Activated CD4-positive, CD25-positive, alpha-beta regulatory T cell treated with anti-CD3 and anti-CD28 coated beads, Interleukin-2, amount 50 U/mL, for 72 hours (primary cell): ENCODE measurements at regions not wholly inside any gene's neighbourhood (a gene's known extent, or its start where the extent isn't known, plus 50 kb on each side); places are given as distances from the start of the nearest gene placed in this dataset.
"Not testable (repeated sequence)": the region's sequence is repeated elsewhere in the genome, so short reads cannot be mapped to it uniquely, and the experiment has no call there.

ENCODE experiments used
- DNase-seq: peaks from one replicate; pipeline ENCODE4 v3.0.0; 2021

GRCh38 chr2:239558661-239559060 lies 157.8 kb upstream of the HDAC4 start:
- DNase-seq: peak; percentile 17

- DNase-seq: no peak
These were observed 156.7 kb upstream of the HDAC4 start for GRCh38 chr2:239557516-239557915.

DNA sequence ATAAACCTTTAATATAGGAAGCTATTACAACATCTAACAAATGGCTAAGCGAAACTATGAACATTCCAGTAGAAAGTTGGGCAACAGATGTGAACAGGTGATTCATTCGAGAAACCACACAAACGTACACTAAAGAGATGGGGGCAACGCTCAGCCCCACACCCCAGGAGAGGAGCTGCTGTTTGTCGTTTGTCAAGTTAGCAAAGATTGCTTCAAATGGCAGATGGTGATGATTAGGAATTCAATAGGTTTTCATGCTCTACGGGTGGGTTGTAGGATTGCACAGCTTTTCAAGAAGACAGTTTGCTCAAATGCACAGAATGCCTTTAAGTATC lies 154.7 kb upstream of the HDAC4 start:
- DNase-seq: no peak

- no peak for DNase-seq
These were observed 154.1 kb upstream of the HDAC4 start for GRCh38 chr2:239554766-239555570.

DNA sequence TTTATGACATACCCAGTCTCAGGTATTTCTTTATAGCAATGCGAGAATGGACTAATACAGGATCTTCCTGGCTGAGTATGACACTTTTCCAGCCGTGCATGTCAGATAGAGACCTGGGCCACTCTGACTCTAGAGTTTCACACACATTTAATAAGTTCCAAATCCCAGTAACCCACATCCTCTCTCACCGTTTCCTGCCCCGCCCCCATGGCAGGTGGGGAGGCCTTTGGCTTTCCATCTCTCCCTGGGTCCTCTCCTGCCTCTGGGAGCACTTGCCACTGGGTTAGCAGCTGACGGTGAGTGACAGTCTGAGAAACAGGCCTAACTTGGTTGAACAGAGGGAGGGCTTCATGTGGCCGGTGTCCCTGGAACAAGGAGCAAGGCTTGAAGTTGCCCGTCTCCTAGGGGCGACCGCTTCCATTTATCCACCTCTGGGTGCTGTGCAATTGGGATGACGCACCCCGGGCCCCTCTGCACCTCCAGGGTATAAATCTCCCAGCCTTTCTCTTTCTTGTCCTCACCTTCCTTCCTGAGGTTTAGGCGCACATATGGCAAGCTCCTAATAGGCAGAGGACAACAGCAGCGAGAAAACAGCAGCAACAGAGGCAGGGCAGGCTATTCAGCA lies 152.7 kb upstream of the HDAC4 start:
- DNase-seq: no peak

DNA sequence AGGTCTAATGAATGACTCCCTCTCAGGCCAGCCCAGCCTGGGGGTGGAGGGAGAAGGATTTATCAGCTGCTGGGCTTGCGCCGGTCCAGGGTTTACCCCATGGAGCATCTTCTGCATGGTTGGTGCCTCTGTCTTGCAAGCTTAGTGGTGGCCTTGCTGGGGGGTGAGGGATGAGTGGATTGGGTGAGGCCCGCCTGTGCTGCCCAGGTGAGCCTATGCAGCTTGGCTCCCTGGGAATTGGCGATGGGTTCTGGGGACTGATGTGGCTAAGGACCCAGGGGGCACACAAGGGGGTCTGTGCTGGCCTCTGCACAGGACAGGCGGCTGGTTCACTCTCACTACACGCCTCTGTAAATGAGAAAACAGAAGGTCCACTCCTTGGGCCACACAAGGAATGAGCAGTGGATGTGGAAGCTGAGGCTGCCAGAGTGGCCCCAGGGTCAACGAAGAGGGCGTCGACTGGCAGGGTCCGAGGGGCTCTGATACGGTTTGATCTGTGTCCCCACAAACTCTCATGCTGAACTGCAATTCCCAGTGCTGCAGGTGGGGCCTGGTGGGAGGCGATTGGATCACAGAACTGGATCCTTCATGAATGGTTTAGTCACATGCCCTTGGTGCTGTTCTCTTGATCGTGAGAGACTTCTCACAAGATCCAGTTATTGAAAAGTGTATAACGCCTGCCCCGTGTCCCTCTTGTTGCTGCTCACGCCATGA lies 151.6 kb upstream of the HDAC4 start:
- no peak for DNase-seq

DNA sequence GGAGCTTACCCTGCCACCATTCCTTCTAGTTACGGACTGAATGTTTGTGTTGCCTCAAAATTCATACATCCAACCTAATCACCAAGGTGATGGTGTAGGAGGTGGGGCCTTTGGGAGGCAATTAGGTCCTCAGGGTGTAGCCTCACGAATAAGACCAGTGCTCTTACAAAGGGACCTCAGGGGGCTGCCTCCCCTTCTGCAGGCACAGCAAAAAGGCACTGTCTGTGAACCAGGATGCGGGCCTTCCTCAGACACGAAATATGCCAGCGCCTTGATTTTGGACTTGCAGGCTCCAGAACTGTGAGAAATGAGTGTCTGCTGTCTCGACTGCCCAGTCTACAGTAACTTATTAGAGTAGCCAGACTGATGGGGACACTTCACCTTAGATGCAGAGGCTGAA lies 150.4 kb upstream of the HDAC4 start:
- no peak for DNase-seq

- DNase-seq: no peak
These were observed 149.5 kb upstream of the HDAC4 start for GRCh38 chr2:239550357-239550756.

- DNase-seq: peak; percentile 20
These were observed 149.0 kb upstream of the HDAC4 start for GRCh38 chr2:239549711-239550255.

DNA sequence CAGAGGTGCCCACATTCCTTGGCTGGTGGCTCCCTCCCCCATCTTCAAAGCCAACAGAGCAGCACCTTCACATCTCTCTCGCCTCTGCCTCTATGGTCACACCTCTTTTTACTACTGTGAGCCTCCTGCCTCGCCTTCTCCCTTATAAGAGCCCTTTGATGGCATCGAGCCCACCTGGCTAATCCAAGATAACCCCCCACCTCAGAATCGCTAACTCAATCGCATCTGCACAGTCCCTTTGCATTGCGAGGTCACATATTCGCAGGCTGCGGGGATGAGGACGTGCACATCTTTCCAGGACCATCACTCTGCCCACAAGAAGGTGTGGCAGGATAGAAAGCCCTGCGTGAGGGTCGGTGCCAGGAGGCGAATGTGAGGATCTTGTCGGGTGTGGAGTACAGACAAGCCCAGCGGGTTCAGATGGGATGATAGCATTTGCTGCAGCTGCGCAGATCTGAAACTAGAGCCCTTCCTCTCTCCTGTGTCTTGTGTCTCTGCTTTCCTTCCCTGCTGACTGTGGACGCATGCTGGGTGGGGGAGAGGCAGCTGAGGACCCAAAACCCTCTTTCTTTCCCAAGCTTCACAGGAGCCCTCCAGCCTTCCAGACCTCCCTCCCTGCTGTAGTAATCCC lies 148.3 kb upstream of the HDAC4 start:
- DNase-seq: no peak

- DNase-seq: peak; percentile 59
These were observed 147.6 kb upstream of the HDAC4 start for GRCh38 chr2:239548451-239548871.

DNA sequence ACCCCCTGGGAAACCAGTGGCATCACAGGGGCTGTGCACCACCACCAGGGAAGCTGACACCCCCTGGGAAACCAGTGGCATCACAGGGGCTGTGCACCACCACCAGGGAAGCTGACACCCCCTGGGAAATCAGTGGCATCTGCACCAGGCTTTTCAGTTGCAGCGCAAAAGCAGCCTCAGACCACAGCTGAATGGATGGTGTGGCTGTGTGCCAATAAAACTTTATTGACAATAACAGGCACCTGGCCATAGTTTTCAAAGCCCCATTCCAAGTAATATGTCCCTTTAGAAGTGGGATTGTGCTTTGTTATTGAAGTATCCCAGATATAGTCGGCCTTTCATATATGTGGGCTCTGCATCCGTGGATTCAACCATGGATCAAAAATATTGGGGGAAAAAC lies 146.3 kb upstream of the HDAC4 start:
- DNase-seq: not testable (repeated sequence)

DNA sequence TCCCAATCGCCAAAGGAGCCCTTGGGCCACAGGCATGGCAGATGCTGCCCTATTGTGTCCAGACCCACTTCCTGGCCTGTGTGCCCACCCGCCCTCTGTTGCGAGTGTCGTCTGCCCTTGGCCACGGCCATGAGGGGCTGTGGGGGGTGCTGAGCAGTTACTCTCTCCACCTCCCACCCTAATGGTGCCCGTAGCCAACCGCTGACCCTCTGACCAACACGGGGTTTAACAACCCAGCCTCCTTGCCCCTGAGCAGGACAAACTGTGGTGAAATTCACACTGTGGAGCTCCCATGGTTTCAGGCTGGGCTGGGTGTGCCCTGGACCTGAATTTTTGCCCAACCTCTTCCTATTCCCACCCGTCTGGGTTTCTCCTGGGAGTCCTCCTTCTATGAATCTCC lies 145.7 kb upstream of the HDAC4 start:
- no peak for DNase-seq

DNA sequence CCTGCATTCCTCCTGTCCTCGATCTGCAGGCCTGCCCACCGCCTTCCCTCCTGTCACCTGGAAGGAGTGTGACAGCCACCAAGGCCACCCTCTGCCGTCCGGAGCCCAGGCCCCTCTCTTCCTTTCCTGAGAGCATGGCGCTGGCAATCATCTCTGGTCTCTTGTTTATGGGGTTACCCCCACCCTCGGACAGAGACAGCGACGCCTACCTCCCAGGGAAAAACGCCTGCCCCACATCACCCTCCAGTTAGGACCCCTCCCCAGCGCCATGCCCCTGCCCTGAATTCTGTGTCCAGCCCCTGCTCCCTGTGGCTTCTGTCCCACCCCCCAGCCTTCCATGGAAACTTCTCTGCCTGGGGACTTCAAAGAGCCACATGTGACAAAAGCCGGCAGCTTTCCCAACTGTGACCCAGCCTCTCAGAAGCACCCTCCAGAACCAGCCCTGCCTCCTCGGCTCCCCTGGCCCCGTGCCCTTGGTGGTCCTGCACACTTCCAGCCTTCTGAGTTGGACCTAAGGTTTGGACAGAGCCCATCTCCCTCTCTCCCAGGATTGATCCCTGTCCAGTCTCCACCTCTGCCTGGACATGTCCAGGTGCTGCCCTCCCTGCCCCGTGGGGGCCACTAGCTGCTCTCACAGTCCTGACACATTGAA lies 145.0 kb upstream of the HDAC4 start:
- peak; percentile 25 for DNase-seq

DNA sequence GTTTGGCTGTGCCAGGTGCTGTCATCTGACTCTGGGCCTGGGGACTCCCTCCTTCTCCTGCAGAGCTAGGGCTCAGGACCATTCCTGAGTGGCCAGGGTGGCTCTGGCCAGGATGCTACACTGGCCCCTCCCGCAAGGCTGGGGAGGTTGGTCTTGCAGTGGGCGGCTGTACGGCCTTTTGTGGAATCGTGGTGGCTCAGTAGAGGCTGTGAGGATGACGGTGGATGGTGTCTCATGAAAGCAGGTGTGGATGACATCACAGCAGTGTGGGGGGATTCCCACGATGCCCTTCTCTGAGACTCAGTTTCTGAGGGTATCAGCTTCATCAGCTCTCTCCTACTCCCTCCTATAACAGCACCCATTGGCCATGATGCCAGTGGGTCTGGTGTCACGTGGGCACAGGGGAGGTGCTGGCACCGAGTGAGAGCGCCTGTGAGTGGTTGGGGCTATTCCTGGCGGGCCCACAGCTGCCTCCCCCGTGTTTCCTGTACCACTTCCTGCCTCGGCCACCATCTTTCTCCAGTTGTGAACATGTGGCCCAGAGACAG lies 144.2 kb upstream of the HDAC4 start:
- DNase-seq: peak; percentile 47

GRCh38 chr2:239544143-239544917 lies 143.5 kb upstream of the HDAC4 start:
- peak; percentile 13 for DNase-seq

GRCh38 chr2:239543702-239544101 lies 142.9 kb upstream of the HDAC4 start:
- DNase-seq: peak; percentile 4

- no peak for DNase-seq
These were observed 139.4 kb upstream of the HDAC4 start for GRCh38 chr2:239540174-239540573.

- DNase-seq: no peak
These were observed 138.9 kb upstream of the HDAC4 start for GRCh38 chr2:239539776-239540100.

GRCh38 chr2:239539083-239539775 lies 138.4 kb upstream of the HDAC4 start:
- DNase-seq: no peak
